ENCODE measurements at regions not wholly inside any gene's neighbourhood (a gene's known extent, or its start where the extent isn't known, plus 50 kb on each side); places are given as distances from the start of the nearest gene placed in this dataset.

GRCh38 chr17:69864462-69864861, 210.6 kb upstream of the KCNJ16 start:
- TF ChIP-seq POLR2A (IDR thresholded peaks at IDR 0.05) (no peak), CTCF (IDR thresholded peaks at IDR 0.05) (no peak)
